CD14-positive monocyte (primary cell): ENCODE measurements at regions not wholly inside any gene's neighbourhood (a gene's known extent, or its start where the extent isn't known, plus 50 kb on each side); places are given as distances from the start of the nearest gene placed in this dataset.

ENCODE experiments used
- DNase-seq, 3 donors: peaks; one replicate each; pipeline ENCODE4 v3.0.0-alpha.2; 2011 to 2022
- H2AFZ ChIP-seq: 2 replicates; pipeline ENCODE4 v1.6.0; 2012; ENCODE audit warnings: mild to moderate bottlenecking, low read depth, low read length, inconsistent platforms; ENCODE audit not compliant: insufficient read depth, poor library complexity, severe bottlenecking
- H3K27ac ChIP-seq, 2 donors: 1 replicate in 1 of 2; 2 replicates in 1 of 2; pipeline ENCODE4 v1.5.1; 2012 to 2013; ENCODE audit warnings: low read length in 2 of 2, control low read depth in 1 of 2, inconsistent platforms in 1 of 2, low read depth in 1 of 2, mild to moderate bottlenecking in 1 of 2
- H3K27me3 ChIP-seq, 2 donors: one replicate each; pipeline versions ENCODE4 v1.6.0 to v1.6.1; 2011 to 2013; ENCODE audit warnings: low read length in 2 of 2; ENCODE audit not compliant: control insufficient read depth in 2 of 2, insufficient read depth in 2 of 2
- H3K36me3 ChIP-seq, 2 donors: replicated peaks in 1 of 2; 1 replicate in 1 of 2; 2 replicates in 1 of 2; pipeline versions ENCODE4 v1.5.1 to v1.6.1; 2012 to 2013; ENCODE audit warnings: low read length in 2 of 2, control low read depth in 1 of 2, inconsistent platforms in 1 of 2, mild to moderate bottlenecking in 1 of 2; ENCODE audit not compliant: insufficient read depth in 2 of 2, control insufficient read depth in 1 of 2
- H3K4me1 ChIP-seq, 2 donors: 1 replicate in 1 of 2; 2 replicates in 1 of 2; pipeline versions ENCODE4 v1.5.1 to v1.6.1; 2012 to 2013; ENCODE audit warnings: low read length in 2 of 2, control low read depth in 1 of 2, inconsistent platforms in 1 of 2, mild to moderate bottlenecking in 1 of 2, moderate library complexity in 1 of 2; ENCODE audit not compliant: insufficient read depth in 2 of 2, control insufficient read depth in 1 of 2
- H3K4me2 ChIP-seq: replicated peaks from 2 replicates; pipeline ENCODE3; 2012; ENCODE audit warnings: low read length, moderate library complexity, mild to moderate bottlenecking; ENCODE audit not compliant: poor library complexity, severe bottlenecking; ENCODE audit errors: extremely low read depth
- H3K4me3 ChIP-seq, 3 experiments: fragments of 200-600 bp in 1 of 3; sonication (generic) in 1 of 3; replicated peaks in 1 of 3; 1 replicate in 2 of 3; 2 replicates in 1 of 3; pipeline ENCODE4 v1.5.1; 2011 to 2013; ENCODE audit warnings: low read length in 3 of 3, mild to moderate bottlenecking in 3 of 3, control low read depth in 2 of 3, low read depth in 2 of 3, inconsistent platforms in 1 of 3, moderate library complexity in 1 of 3
- H3K79me2 ChIP-seq: 2 replicates; pipeline ENCODE4 v1.6.0; 2012; ENCODE audit warnings: mild to moderate bottlenecking, control low read depth, inconsistent platforms, low read length, moderate library complexity; ENCODE audit not compliant: insufficient read depth
- H3K9ac ChIP-seq: 2 replicates; pipeline ENCODE4 v1.6.0; 2017; ENCODE audit warnings: low read length, mild to moderate bottlenecking; ENCODE audit not compliant: insufficient read depth, poor library complexity, severe bottlenecking
- H3K9me3 ChIP-seq, 2 donors: replicated peaks in 1 of 2; 1 replicate in 1 of 2; 2 replicates in 1 of 2; pipeline versions ENCODE4 v1.5.1 to v1.6.1; 2012 to 2013; ENCODE audit warnings: low read length in 2 of 2, control low read depth in 1 of 2; ENCODE audit not compliant: control insufficient read depth in 1 of 2, insufficient read depth in 1 of 2
- H4K20me1 ChIP-seq: 2 replicates; pipeline ENCODE4 v1.6.0; 2012; ENCODE audit warnings: mild to moderate bottlenecking, low read length, control low read depth, moderate library complexity; ENCODE audit not compliant: insufficient read depth
- H3K27ac Mint-ChIP-seq, 7 donors: one replicate each; pipeline ENCODE4 v1.8.0; 2020; ENCODE audit warnings: mild to moderate bottlenecking in 7 of 7, mixed read lengths in 7 of 7, moderate library complexity in 6 of 7, inconsistent platforms in 2 of 7
- H3K27me3 Mint-ChIP-seq, 3 donors: one replicate each; pipeline ENCODE4 v1.8.0; 2021 to 2022; ENCODE audit warnings: low read depth in 3 of 3, mild to moderate bottlenecking in 3 of 3, mixed read lengths in 3 of 3, moderate library complexity in 3 of 3, inconsistent platforms in 1 of 3
- H3K36me3 Mint-ChIP-seq, 2 donors: one replicate each; pipeline ENCODE4 v1.8.0; 2020; ENCODE audit warnings: mixed read lengths in 2 of 2, inconsistent platforms in 1 of 2, mild to moderate bottlenecking in 1 of 2
- H3K4me1 Mint-ChIP-seq: one replicate; pipeline ENCODE4 v1.8.0; 2020; ENCODE audit warnings: mild to moderate bottlenecking, mixed read lengths
- H3K4me3 Mint-ChIP-seq, 2 donors: one replicate each; pipeline ENCODE4 v1.8.0; 2020; ENCODE audit warnings: mild to moderate bottlenecking in 2 of 2, mixed read lengths in 2 of 2, moderate library complexity in 1 of 2
- H3K9me3 Mint-ChIP-seq, 7 donors: one replicate each; pipeline ENCODE4 v1.8.0; 2020 to 2022; ENCODE audit warnings: mixed read lengths in 7 of 7, mild to moderate bottlenecking in 6 of 7, moderate library complexity in 6 of 7, inconsistent platforms in 2 of 7
- CTCF ChIP-seq: fragments of 200-600 bp; IDR thresholded peaks from one replicate; pipeline ENCODE4 v1.8.0; 2022; ENCODE audit warnings: antibody characterized with exemption, mild to moderate bottlenecking
- WGBS: methylation state at CpG from one replicate; pipeline ENCODE4 v1.1.5; 2013; ENCODE audit warnings: missing lambda C conversion rate; ENCODE audit not compliant: insufficient coverage; 5-methylcytosine and 5-hydroxymethylcytosine counted together
- intact Hi-C, 2 donors: fragments of 100-400 bp; cut with micrococcal nuclease; formaldehyde crosslinking; loops; one replicate each; pipeline versions ENCODE4 v1.15.0 to v1.15.1; 2023

- H3K79me2 ChIP-seq: no peaks in the 10 kb centered on the region
- no peak for TF ChIP-seq CTCF
- H3K9ac ChIP-seq: no peak overlapping the region
- no CpG with 5 or more reads among the region's 3 CpGs for WGBS
- no peak for DNase-seq
- Mint-ChIP-seq H3K27ac (no peak overlapping the region), H3K9me3 (peaks cover 3 to 11% (median 5%) of the 10 kb centered on the region in 7 donors), H3K4me1 (no peaks in the 10 kb centered on the region), H3K27me3 (peaks cover 0 to 2% (median 1%) of the 10 kb centered on the region in 3 donors), H3K4me3 (no peak overlapping the region), H3K36me3 (no peaks in the 10 kb centered on the region)
- intact Hi-C loops: no loop called here
- H3K27ac ChIP-seq: no peak overlapping the region
- no peaks in the 10 kb centered on the region for H4K20me1 ChIP-seq
- no peak overlapping the region for H3K4me2 ChIP-seq
- peaks cover 0 to 3% of the 10 kb centered on the region in 2 donors for H3K9me3 ChIP-seq
- no peaks in the 10 kb centered on the region for H3K4me1 ChIP-seq
- no peak overlapping the region for H3K4me3 ChIP-seq
- H3K27me3 ChIP-seq: no peaks in the 10 kb centered on the region
- no peaks in the 10 kb centered on the region for H3K36me3 ChIP-seq
- H2AFZ ChIP-seq: no peak overlapping the region
Measured at GRCh38 chr3:104977719-104978118, 389.0 kb upstream of the ALCAM start.

- Histone ChIP-seq H3K27ac (no peak overlapping the region), H3K4me1 (no peaks in the 10 kb centered on the region), H3K27me3 (no peaks in the 10 kb centered on the region), H3K4me3 (no peak overlapping the region), H2AFZ (no peak overlapping the region), H3K79me2 (no peaks in the 10 kb centered on the region), H3K4me2 (no peak overlapping the region), H3K36me3 (no peaks in the 10 kb centered on the region), H4K20me1 (no peaks in the 10 kb centered on the region), H3K9me3 (peaks cover 0 to 3% of the 10 kb centered on the region in 2 donors), H3K9ac (no peak overlapping the region)
- no peak overlapping the region for H3K4me3 Mint-ChIP-seq
- no peak for TF ChIP-seq CTCF
- H3K27me3 Mint-ChIP-seq: no peaks in the 10 kb centered on the region
- H3K27ac Mint-ChIP-seq: no peak overlapping the region
- no CpG with 5 or more reads among the region's 1 CpG for WGBS
- intact Hi-C loops: no loop called here
- H3K36me3 Mint-ChIP-seq: no peaks in the 10 kb centered on the region
- H3K9me3 Mint-ChIP-seq: peaks cover 0 to 5% (median 4%) of the 10 kb centered on the region in 7 donors
- no peak for DNase-seq
- no peaks in the 10 kb centered on the region for H3K4me1 Mint-ChIP-seq
Measured at GRCh38 chr3:104982130-104982529, 384.6 kb upstream of the ALCAM start.
